ENCODE measurements at regions not wholly inside any gene's neighbourhood (a gene's known extent, or its start where the extent isn't known, plus 50 kb on each side); places are given as distances from the start of the nearest gene placed in this dataset.

- FAIRE-seq, result peak; percentile 64
- no peak for TF ChIP-seq SPI1 (IDR thresholded peaks at IDR 0.05; ENCODE audit: low read depth, low read length)
- no peak for TF ChIP-seq POLR2AphosphoS5 (IDR thresholded peaks at IDR 0.05; ENCODE audit: low read depth, low read length)
- TF ChIP-seq TAF1 (IDR thresholded peaks at IDR 0.05; ENCODE audit: low read depth, low read length), result no peak
- no peak for TF ChIP-seq POU2F2 (IDR thresholded peaks at IDR 0.05; ENCODE audit: low read depth, low read length)
- no peak for TF ChIP-seq POLR2A (IDR thresholded peaks at IDR 0.05; ENCODE audit: low read depth, low read length)
- TF ChIP-seq PAX5 (IDR thresholded peaks at IDR 0.05; ENCODE audit: insufficient read depth, low read length, severe bottlenecking), result no peak
Measured at GRCh38 chr4:89438102-89438831, 130.7 kb upstream of the GPRIN3 start.

GRCh38 chr4:89434364-89434988 lies 126.9 kb upstream of the GPRIN3 start:
- DNase-seq (ENCODE audit: insufficient read length, low spot score) (no peak), FAIRE-seq (no peak)

More at GRCh38 chr4:89438102-89438831, 130.7 kb upstream of the GPRIN3 start:
- peak; percentile 12 for DNase-seq (ENCODE audit: insufficient read length, low spot score)

GRCh38 chr4:89427782-89428181 lies 120.2 kb upstream of the GPRIN3 start:
- FAIRE-seq, result no peak
- no peak for TF ChIP-seq POLR2AphosphoS5 (IDR thresholded peaks at IDR 0.05; ENCODE audit: low read depth, low read length)
- no peak for TF ChIP-seq POU2F2 (IDR thresholded peaks at IDR 0.05; ENCODE audit: low read depth, low read length)
- no peak for TF ChIP-seq POLR2A (IDR thresholded peaks at IDR 0.05; ENCODE audit: low read depth, low read length)
- TF ChIP-seq SPI1 (IDR thresholded peaks at IDR 0.05; ENCODE audit: low read depth, low read length), result no peak
- no peak for TF ChIP-seq PAX5 (IDR thresholded peaks at IDR 0.05; ENCODE audit: insufficient read depth, low read length, severe bottlenecking)
- no peak for TF ChIP-seq TAF1 (IDR thresholded peaks at IDR 0.05; ENCODE audit: low read depth, low read length)
- DNase-seq (ENCODE audit: insufficient read length, low spot score), result no peak

More at GRCh38 chr4:89434364-89434988, 126.9 kb upstream of the GPRIN3 start:
- TF ChIP-seq POLR2AphosphoS5 (IDR thresholded peaks at IDR 0.05; ENCODE audit: low read depth, low read length) (no peak), POU2F2 (IDR thresholded peaks at IDR 0.05; ENCODE audit: low read depth, low read length) (no peak), SPI1 (IDR thresholded peaks at IDR 0.05; ENCODE audit: low read depth, low read length) (no peak), TAF1 (IDR thresholded peaks at IDR 0.05; ENCODE audit: low read depth, low read length) (no peak), POLR2A (IDR thresholded peaks at IDR 0.05; ENCODE audit: low read depth, low read length) (no peak), PAX5 (IDR thresholded peaks at IDR 0.05; ENCODE audit: insufficient read depth, low read length, severe bottlenecking) (no peak)

DNA sequence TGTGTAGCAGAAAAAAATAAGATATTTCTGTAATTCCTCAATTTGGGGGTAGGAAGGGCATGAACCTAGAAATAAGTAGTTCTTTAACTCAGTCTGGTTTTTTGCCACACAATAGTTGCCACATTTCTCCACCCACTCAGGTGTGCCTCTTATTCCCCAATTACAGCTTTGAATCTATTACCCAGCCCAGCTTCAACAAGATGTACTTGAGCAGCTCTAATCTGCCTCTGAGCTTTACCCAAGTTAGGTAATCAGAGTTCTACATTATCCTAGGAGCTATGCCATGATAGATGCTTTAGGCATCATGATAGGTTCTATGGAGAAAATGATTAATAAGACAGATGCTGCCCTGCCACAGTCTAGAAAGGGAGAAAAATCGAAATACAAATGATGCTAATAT lies 117.4 kb upstream of the GPRIN3 start:
- no peak for FAIRE-seq
- no peak for TF ChIP-seq SPI1 (IDR thresholded peaks at IDR 0.05; ENCODE audit: low read depth, low read length)
- no peak for TF ChIP-seq TAF1 (IDR thresholded peaks at IDR 0.05; ENCODE audit: low read depth, low read length)
- TF ChIP-seq POLR2A (IDR thresholded peaks at IDR 0.05; ENCODE audit: low read depth, low read length), result no peak
- no peak for TF ChIP-seq POU2F2 (IDR thresholded peaks at IDR 0.05; ENCODE audit: low read depth, low read length)
- no peak for TF ChIP-seq PAX5 (IDR thresholded peaks at IDR 0.05; ENCODE audit: insufficient read depth, low read length, severe bottlenecking)
- no peak for TF ChIP-seq POLR2AphosphoS5 (IDR thresholded peaks at IDR 0.05; ENCODE audit: low read depth, low read length)
- DNase-seq (ENCODE audit: insufficient read length, low spot score), result no peak

GRCh38 chr4:89422441-89422990 lies 114.9 kb upstream of the GPRIN3 start:
- TF ChIP-seq POU2F2 (IDR thresholded peaks at IDR 0.05; ENCODE audit: low read depth, low read length) (no peak), SPI1 (IDR thresholded peaks at IDR 0.05; ENCODE audit: low read depth, low read length) (no peak), POLR2AphosphoS5 (IDR thresholded peaks at IDR 0.05; ENCODE audit: low read depth, low read length) (no peak), PAX5 (IDR thresholded peaks at IDR 0.05; ENCODE audit: insufficient read depth, low read length, severe bottlenecking) (no peak), POLR2A (IDR thresholded peaks at IDR 0.05; ENCODE audit: low read depth, low read length) (no peak), TAF1 (IDR thresholded peaks at IDR 0.05; ENCODE audit: low read depth, low read length) (no peak)
- DNase-seq (ENCODE audit: insufficient read length, low spot score) (no peak), FAIRE-seq (no peak)

- TF ChIP-seq POLR2A (IDR thresholded peaks at IDR 0.05; ENCODE audit: low read depth, low read length), result no peak
- no peak for TF ChIP-seq POU2F2 (IDR thresholded peaks at IDR 0.05; ENCODE audit: low read depth, low read length)
- TF ChIP-seq SPI1 (IDR thresholded peaks at IDR 0.05; ENCODE audit: low read depth, low read length), result no peak
- no peak for TF ChIP-seq POLR2AphosphoS5 (IDR thresholded peaks at IDR 0.05; ENCODE audit: low read depth, low read length)
- TF ChIP-seq PAX5 (IDR thresholded peaks at IDR 0.05; ENCODE audit: insufficient read depth, low read length, severe bottlenecking), result no peak
- TF ChIP-seq TAF1 (IDR thresholded peaks at IDR 0.05; ENCODE audit: low read depth, low read length), result no peak
- FAIRE-seq (no peak), DNase-seq (ENCODE audit: insufficient read length, low spot score) (no peak)
Measured at GRCh38 chr4:89420507-89420906, 112.9 kb upstream of the GPRIN3 start.

DNA sequence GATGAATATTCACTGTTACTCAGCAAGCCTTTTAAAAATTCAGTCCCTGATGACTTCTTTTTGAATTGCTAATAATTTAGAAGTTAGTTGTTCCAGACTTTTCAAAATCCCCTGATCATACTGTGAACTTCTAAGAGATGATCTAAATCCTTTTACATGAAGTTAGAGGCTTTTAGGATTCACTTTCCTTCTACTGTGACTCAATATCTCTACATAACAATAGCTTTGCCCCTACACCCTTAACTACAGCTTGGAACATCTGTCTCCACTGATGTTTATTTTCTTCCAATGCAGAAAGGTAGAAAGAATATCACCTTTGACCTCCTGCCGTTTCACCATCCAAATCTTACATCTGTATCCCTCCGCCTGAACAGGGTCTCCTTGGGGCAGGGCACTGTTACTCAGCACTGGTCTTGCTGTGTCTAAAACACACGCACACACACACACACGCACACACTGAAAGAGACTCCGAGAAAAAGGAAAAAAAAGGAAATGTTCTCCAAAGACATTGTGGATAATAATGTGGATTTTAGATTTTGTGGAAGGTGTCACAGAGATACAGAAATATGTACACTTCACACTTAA lies 111.6 kb upstream of the GPRIN3 start:
- no peak for DNase-seq (ENCODE audit: insufficient read length, low spot score)
- no peak for TF ChIP-seq POLR2A (IDR thresholded peaks at IDR 0.05; ENCODE audit: low read depth, low read length)
- TF ChIP-seq TAF1 (IDR thresholded peaks at IDR 0.05; ENCODE audit: low read depth, low read length), result no peak
- TF ChIP-seq POU2F2 (IDR thresholded peaks at IDR 0.05; ENCODE audit: low read depth, low read length), result no peak
- TF ChIP-seq PAX5 (IDR thresholded peaks at IDR 0.05; ENCODE audit: insufficient read depth, low read length, severe bottlenecking), result no peak
- TF ChIP-seq SPI1 (IDR thresholded peaks at IDR 0.05; ENCODE audit: low read depth, low read length), result no peak
- TF ChIP-seq POLR2AphosphoS5 (IDR thresholded peaks at IDR 0.05; ENCODE audit: low read depth, low read length), result no peak
- no peak for FAIRE-seq

DNA sequence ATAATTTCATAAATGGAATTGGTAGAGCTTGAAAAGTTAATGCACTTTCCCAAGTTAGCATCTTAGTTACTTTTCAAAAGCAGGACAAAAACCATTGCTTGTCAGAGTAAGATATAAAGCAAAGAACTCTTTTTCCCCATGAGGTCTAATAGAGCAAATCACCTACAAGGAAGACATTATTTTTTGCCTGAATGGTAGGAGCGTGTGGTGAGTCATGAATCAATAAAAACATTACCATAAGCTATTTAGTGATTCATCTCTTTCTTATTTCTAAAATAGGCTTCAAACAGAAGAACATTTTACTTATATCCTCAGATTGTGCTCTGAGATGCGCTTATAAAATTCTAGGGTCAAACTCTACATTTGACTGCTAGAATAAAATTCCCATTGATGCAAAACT lies 109.4 kb upstream of the GPRIN3 start:
- TF ChIP-seq SPI1 (IDR thresholded peaks at IDR 0.05; ENCODE audit: low read depth, low read length) (no peak), POU2F2 (IDR thresholded peaks at IDR 0.05; ENCODE audit: low read depth, low read length) (no peak), TAF1 (IDR thresholded peaks at IDR 0.05; ENCODE audit: low read depth, low read length) (no peak), POLR2AphosphoS5 (IDR thresholded peaks at IDR 0.05; ENCODE audit: low read depth, low read length) (no peak), PAX5 (IDR thresholded peaks at IDR 0.05; ENCODE audit: insufficient read depth, low read length, severe bottlenecking) (no peak), POLR2A (IDR thresholded peaks at IDR 0.05; ENCODE audit: low read depth, low read length) (no peak)
- no peak for DNase-seq (ENCODE audit: insufficient read length, low spot score)
- no peak for FAIRE-seq

DNA sequence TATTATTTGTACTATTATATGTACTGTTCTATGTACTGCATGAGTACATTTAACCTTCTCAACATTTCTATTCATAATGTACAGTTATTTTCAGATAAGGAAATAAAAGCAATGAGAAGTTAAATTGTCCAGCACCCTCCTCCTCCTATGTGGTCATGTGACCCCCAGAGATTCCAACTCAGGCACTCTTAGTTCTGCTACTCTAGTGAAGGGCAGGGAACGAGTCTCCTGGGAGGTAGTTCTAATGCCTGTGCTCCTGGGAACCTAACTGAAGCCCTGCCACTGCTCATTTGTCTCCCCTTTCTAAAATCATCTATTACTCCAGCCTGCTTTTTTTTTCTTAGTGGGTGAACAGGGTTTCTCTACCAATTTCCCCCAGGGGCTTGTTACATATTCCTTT lies 105.9 kb upstream of the GPRIN3 start:
- FAIRE-seq, result no peak
- DNase-seq (ENCODE audit: insufficient read length, low spot score), result no peak
- TF ChIP-seq PAX5 (IDR thresholded peaks at IDR 0.05; ENCODE audit: insufficient read depth, low read length, severe bottlenecking) (no peak), POLR2AphosphoS5 (IDR thresholded peaks at IDR 0.05; ENCODE audit: low read depth, low read length) (no peak), SPI1 (IDR thresholded peaks at IDR 0.05; ENCODE audit: low read depth, low read length) (no peak), TAF1 (IDR thresholded peaks at IDR 0.05; ENCODE audit: low read depth, low read length) (no peak), POU2F2 (IDR thresholded peaks at IDR 0.05; ENCODE audit: low read depth, low read length) (no peak), POLR2A (IDR thresholded peaks at IDR 0.05; ENCODE audit: low read depth, low read length) (no peak)

Measured in GM12891 (cell line).